ENCODE measurements at regions not wholly inside any gene's neighbourhood (a gene's known extent, or its start where the extent isn't known, plus 50 kb on each side); places are given as distances from the start of the nearest gene placed in this dataset.
"Not testable (repeated sequence)": the region's sequence is repeated elsewhere in the genome, so short reads cannot be mapped to it uniquely, and the experiment has no call there.

DNA sequence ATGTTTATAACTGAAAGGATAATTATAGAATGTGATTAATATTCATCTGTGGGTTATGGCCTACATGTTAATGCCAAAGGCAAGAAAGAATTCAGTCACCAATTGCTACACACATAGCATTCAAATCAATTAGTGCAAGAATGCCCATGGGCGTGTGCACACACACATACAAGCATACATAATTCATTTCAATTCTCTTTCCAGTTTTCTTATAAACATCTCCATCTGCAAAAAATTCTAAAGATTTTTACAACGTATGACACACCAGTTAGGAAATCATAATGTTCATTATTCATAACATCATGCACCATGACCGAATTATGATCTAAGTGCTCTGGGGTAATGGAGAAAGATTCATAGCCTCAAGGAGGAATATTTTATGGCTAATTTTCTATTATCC lies 111.0 kb upstream of the ADTRP start:
- no peak for DNase-seq (ENCODE audit: low read depth)

DNA sequence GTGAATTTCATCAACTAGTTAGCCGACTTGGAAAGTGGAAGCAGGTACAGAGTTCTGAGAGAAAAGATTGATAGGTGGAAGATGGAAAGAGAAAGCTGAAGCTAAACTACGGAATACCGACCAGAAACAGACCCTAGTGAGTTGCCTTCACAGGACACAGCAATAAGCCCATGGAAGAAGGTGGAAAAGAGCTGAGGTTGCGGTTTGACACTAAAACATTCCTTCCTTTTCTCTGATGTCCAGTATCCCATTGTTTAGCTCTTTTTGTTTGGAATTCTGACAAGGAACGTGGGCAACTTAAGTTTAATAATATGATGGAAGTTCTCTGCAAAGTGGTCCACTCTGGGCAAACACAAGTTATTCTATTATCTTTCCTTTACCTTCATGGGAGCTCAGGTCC lies 110.1 kb upstream of the ADTRP start:
- DNase-seq (ENCODE audit: low read depth) = no peak

DNA sequence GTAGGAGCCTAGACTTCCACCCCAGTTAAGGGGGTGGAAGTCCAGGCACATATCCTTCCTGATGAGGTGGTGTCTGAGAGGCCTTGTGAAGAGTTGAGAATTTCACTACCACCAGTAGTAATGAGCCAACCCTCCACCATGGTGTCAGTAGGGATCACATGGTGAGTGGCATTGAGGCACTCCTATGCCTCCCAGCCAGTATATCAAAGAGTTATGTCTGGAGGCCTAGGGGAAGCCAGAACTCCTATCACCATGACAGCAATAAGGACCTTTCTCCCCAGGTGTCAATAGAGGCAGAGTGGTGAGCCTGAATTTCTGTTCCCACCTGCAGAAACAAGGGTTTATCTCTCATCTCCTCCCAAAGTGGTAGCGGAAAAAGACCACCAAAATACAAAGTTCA lies 106.6 kb upstream of the ADTRP start:
- no peak for DNase-seq (ENCODE audit: low read depth)

DNA sequence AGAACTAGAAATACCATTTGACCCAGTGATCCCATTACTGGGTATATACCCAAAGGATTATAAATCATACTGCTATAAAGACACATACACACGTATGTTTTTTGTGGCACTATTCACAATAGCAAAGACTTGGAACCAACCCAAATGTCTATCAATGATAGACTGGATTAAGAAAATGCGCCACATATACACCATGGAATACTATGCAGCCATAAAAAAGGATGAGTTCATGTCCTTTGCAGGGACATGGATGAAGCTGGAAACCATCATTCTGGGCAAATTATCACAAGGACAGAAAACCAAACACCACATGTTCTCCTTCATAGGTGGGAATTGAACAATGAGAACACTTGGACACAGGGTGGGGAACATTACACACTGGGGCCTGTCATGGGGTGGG lies 104.9 kb upstream of the ADTRP start:
- DNase-seq (ENCODE audit: low read depth) = not testable (repeated sequence)

DNA sequence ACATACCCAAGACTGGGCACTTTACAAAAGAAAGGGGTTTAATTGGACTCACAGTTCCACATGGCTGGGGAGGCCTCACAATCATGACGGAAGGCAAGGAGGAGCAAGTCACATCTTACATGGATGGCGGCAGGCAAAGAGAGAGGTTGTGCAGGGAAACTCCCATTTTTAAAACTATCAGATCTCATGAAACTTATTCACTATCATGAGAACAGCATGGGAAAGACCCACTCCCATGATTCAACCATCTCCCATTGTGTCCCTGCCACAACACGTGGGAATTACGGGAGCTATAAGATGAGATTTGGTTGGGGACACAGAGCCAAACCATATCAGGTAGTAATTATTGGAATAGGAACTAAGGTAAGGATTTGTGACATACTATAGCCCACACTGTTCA lies 101.6 kb upstream of the ADTRP start:
- DNase-seq (ENCODE audit: low read depth) = not testable (repeated sequence)

DNA sequence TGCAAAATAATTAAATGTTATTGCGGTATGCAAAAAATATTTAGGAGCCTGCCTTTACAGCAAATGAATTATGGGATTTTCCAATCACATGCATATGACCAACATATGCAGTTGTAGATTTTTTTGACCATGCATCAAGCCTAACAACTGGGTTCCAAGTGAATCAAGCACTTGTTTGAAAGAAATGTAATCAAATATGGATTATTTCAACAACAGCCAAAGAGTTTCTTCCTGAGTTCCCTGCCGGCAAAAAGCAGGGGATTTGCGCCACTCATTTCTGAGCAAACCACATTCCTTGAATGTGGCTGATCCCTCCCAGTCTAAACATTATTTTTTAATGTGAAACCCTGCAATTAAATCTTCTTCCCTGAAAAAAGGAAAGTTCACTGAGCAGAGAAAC lies 100.1 kb upstream of the ADTRP start:
- no peak for DNase-seq (ENCODE audit: low read depth)

DNA sequence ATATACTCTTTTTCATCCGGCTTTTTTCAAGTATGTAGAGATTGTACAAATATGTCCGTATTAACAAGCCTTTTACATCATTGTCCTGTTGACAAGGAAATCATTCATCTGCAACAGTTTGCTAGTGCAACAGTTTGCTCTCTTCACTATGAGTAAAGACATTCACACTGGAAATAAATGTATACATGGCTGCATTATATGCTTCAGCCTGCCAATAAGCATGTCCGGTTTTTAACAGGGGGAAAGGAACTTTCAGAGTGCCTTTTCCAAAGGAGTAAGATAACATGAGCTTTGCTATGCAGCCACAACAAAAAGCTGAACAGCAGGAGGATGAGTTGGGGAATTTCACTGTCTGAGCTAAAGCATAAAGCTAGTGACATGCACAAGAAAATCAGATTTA lies 99.4 kb upstream of the ADTRP start:
- no peak for DNase-seq (ENCODE audit: low read depth)

DNA sequence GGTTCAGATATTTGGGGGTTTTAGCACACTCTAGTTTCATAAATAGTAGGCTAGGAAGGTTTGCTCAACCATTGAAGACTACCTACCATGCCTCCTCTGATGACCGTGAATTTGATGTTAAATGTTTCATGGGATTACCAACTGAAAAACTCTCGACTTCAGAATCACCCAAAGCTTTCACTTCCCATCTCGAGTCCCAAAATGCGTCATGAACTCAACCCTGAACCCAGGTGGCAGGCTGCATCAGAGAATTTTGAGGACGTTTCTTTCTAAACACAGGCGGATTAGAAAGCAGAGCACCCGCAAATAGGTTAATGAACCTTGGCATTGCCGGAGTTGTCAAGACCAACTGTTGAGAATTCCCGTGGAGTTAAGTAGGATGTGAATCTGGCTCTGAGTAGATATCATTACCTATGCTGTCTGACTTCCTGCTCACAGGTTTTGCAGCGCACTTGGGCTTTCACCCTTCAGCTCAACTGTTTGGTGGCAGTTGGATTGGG lies 98.4 kb upstream of the ADTRP start:
- no peak for DNase-seq (ENCODE audit: low read depth)

DNA sequence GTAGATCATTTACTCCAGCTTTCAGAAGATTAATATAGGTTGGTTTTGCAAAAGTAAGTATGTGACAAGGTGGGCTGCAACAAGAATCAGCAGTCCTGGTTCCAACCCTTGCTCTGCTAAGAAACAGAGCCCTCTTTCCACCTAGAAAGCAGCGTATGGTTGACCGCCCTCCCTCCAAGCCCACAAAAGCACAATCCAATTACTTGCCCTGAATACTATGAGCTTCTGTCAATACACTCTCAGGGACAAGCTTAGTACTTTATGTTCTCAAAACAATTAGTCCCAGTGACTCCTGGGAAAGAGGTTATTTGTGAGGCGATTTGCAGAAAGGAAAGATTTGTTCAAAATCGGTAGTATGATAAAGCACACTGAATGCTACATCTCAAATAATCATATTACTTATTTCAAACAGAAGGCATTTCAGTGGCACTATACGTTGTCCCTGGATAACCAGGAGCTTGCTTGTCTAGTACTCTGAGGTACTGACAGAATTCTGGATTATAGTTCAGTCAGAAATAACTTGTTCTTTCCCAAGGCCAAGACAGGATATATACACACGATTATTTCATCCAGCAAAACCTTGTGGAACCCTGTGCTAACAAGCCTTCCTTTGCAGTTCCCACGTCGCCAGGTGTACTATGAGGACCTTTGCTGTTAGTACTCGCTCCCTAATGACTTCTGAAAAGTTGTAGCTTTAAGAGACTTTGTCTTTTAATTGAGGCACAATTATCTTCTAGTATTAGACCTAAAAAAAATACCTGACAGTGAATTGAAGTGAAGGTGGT lies 96.9 kb upstream of the ADTRP start:
- DNase-seq (ENCODE audit: low read depth) = no peak

DNA sequence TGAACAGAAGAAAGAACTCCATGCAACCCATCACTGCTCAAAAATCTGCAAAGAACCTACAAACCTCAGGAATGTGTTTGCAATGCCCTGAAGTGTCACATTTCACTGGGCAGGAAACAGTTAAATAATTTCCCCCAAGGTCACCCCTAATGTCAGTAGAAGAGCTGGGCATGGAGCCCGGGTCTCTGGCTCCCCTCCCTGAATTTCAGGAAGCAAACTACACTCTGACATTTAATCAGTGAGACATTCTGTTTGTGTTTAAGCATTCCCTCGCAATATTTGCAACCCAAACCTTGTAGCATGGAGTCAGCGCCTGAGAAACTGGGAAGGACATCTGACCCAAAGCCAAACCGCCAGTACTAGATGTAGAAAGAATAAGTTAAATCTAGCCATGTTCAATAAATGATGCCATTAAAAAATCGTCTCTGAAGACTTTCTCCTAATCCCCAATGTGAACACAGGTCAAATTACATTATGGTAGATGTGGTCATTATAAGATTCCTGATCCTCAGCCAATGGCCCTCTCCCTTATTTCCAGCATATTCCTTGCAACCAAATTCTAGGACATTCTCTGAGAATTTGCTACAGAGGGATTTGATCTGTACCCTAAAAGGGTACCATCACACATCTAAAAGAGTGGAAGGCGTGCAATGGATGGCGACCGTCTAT lies 91.2 kb upstream of the ADTRP start:
- peak; percentile 46 for DNase-seq (ENCODE audit: low read depth)

DNA sequence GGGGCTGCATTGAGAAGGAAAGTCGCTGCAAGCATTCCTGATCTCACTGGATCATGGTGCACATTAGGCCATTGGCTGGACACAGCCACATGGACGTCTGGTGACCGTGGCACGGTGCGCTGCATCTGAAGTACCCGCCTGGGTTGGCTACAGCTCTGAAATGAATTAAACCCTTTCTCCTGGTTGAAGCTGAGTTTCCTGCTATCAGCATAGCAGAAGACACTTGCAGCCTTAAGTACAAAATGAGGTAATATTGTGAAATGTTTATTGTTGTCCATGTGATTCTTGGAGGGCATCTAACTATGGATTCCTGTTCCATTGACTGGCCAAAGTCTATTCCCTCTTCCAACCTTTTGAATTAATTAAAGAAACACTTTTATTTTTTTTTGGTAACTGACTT lies 89.8 kb upstream of the ADTRP start:
- DNase-seq (ENCODE audit: low read depth) = no peak

DNA sequence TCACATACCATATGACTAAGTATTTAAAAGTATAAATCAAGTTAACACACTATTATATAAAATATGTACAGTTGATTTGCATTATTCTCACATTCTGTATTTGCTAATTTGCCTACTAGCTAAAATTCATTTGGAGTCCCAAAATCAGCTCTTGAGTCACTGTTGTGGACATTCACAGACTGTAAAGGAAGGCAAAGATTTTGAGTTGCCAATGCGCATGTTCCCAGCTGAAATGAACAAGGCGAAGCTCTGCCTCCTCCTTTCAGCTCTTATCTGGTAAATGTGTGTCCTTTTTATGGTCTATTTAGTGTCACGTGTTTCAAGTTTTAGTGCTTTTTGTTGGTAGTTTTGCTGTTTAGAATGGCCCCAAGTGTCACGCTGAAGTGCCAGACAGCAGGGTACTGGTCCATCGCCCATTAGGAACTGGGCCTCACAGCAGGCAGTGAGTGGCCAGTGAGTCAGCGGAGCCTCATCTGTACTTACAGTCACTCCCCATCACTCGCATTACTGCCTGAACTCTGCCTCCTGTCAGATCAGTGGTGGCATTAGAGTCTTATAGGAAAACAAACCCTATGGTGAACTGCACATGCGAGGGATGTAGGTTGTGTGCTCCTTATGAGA lies 87.2 kb upstream of the ADTRP start:
- DNase-seq (ENCODE audit: low read depth) = no peak

DNA sequence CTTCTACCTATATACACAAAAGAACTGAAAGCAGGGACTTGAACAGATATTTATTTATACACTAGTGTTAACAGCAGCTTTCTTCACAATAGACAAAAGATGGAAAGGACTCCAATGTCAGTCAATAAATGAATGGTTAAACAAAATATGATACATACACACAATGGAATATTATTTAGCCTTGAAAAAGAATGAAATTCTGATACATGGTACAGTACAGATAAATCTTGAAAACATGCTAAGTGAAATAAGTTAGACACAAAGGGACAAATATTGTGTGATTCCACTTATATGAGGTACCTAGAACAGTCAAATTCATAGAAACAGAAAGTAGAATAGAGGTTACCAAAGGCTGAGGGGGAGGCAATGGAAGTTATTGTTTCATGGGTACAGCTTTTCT lies 79.8 kb upstream of the ADTRP start:
- no peak for DNase-seq (ENCODE audit: low read depth)

DNA sequence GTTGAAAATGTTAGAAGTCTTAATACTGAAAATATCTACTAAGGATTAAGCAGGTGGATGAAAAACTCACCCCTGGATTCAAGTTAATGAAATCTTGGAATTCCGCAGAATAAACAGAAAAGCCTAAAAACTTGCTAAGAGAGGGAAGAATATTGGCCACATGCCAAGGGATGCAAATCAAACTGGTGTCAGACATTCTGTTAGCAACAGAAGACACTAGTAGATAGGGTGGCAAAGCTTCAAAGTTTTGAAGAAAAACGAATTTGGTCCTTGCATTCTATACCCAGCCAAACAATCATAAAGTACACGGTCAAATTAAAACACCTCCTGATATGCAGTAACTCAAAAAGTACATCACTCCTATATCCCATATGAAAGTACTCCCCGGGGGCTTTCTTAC lies 77.1 kb upstream of the ADTRP start:
- DNase-seq (ENCODE audit: low read depth) = no peak

DNA sequence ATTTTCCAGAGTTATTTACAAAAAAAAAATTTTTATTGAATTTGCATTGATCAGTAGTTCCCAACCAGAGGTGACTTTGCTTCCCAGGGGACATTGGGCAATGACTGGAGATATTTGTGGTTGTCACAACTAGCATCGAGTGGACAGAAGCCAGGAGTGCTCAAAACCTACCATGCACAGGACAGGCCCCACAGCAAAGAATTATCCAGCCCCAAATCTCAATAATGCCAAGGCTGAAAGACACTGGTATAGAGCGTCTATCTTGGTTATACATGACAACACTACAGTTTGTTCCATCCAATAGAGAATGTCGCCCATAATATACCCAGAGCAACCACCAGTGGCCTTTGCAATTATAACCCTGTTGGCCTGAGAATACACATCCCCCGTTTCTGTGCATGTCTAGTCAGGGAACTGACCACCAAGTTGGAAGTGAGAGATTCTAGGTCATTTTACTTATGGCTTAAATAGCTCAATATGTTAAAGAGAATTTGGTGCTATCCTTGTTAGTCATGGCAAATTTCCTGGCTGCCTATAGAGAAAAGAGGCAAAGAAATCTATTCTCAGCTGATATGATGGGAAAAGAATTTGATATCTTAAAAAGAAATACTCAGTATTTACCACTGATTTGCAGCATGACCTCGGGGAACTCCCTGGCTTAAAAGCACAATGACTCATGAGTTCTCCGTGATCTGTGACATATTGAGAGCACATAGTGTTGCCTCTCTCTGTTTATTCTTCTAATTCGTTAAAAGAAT lies 76.0 kb upstream of the ADTRP start:
- peak; percentile 5 for DNase-seq (ENCODE audit: low read depth)

DNA sequence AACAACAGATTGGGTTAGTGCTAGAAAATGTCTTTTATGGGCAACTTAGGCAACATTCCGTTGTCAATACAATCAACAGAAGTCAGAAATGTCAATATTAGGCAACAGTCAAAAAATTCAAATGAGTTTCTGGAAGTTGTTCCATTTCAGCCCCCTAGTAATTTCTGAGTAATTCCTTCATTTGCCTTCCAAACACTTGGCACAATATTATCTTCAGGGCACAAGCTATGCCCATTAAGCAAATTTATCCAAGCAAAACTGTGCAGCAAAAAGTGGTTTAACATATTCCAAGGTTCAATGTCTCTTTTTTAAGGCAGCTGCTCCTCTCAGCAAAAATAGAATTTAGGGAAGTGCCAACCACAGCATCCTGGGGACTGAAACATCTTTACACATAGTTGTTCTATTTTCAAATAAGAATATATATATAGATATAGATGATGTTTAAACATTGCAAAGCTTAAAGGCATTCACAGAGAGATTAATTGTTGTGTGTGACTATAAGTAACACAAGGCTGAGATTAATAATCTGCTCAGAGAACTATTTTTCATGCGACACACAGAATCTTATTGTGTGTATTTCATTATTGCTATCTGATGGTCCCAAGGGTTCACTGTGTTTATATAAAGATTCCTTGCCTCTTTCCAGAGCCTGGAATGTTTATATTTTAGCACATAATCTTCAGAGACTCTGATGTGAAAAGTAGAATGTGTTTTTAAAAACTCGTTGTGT lies 75.2 kb upstream of the ADTRP start:
- no peak for DNase-seq (ENCODE audit: low read depth)

DNA sequence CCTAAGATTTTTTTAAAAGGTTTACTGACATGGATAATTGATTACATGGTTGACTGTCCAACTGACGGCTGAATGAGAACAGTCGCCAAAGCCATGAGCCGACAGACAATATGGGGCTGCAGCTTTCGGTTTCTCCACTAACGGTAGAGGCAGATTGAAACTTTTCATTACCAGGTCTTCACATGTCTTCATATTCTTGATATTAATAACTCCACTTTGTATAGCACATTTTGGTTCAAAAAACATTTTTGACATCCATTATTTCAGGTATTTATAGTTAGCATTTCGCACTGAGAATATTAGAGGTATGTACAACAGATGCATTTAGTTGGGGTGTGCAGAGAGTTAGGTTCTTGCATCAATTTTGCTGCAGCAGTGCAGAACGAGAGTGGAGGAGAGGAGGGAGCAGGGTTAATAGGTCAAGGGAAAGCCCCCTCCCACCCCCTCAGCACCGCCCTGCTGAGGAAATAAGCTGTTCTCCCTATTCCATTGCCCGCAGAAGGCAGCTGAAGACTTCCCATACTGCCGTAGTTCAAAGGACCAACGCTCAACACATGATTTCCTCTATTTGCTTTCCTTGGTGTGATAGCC lies 73.6 kb upstream of the ADTRP start:
- no peak for DNase-seq (ENCODE audit: low read depth)

DNA sequence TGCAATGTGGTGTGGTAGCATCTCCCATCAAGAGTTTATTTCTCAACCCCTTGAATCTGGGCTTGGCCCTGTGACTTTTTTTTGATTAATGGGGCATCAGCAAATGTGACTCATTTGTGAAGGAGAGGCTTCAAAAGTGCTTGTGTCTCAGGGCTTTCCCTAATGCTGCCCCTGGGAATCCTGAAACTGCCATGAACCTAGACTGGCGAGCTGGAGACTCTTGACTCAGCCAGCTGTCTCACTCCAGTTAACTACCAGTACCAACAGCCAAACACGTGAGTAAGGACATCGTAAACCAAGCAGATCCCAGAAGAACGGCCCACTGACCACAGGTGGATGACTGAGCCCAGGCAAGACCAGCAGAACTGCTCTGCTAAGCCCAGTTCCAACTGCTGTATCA lies 72.8 kb upstream of the ADTRP start:
- no peak for DNase-seq (ENCODE audit: low read depth)

DNA sequence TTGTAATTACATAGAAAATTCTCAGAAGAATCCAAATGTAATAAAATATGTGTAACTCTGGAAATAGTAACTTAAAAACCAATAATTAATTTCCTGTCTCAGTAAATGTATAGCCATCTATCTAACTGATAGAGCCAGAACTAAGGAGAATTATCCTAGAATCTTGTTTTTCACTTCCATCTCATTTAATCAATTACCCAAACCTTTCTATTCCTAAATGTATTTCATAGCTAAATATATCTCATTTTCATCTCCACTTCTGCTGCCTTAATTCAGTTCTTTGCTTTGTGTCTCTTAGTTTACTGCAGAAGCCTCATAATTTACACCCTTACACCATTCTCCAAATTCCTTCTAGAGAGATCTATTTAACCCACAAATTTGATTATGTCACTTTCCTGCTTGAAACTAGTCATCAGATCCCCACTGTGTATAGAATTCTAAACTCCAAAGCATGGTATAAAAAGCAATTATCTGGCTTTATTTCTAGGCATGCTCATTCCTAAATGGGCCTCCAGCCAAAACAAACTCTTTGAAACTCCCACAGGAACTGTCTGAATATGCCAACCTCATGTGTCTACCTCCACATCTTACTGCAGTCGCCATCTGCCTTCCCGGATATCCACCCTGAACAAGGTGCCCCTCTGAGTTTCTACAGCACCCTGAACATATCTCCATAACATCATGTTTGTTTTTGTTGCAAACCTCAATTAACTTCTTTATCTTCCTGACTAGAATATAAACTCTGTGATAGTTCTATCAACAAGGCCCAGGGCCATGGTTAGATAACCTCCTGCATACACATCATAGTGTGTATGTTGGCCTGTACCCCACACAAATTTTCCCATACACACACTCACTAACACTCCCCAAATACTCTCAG lies 70.5 kb upstream of the ADTRP start:
- DNase-seq (ENCODE audit: low read depth) = no peak

DNA sequence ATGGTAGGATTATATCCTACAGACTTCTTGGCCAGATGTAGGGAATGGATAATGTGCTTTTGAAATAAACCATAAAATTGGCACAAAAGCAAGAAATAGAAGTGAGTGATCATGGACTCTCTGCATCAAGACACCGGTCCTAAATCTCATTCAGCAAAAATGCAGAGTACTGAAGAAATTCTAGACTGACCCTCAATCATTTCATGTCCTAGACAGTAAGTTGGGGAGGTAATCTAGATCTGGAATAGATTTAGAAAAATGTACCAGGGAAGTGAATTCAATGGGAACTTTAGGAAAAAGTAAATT lies 69.7 kb upstream of the ADTRP start:
- no peak for DNase-seq (ENCODE audit: low read depth)
